LNCaP clone FGC (cell line): ENCODE measurements at regions not wholly inside any gene's neighbourhood (a gene's known extent, or its start where the extent isn't known, plus 50 kb on each side); places are given as distances from the start of the nearest gene placed in this dataset.

Source experiments
- DNase-seq: peaks from one replicate; pipeline ENCODE4 v3.0.0-alpha.2; 2011; ENCODE audit warnings: low read depth
- H3K4me3 ChIP-seq: 2 replicates; pipeline ENCODE4 v1.5.1; 2011; ENCODE audit warnings: mild to moderate bottlenecking, low read depth, low read length, control low read depth
- CTCF ChIP-seq: IDR thresholded peaks from 2 replicates; pipeline ENCODE4 v1.5.1; 2012; ENCODE audit warnings: mild to moderate bottlenecking; ENCODE audit not compliant: control insufficient read depth, insufficient read depth; ENCODE audit errors: extremely low read depth

GRCh38 chr1:209249280-209249670, 334.2 kb upstream of the CAMK1G start:
- TF ChIP-seq CTCF, result no peak
- DNase-seq, result no peak
- no peak overlapping the region for H3K4me3 ChIP-seq

GRCh38 chr1:209249785-209250440, 333.6 kb upstream of the CAMK1G start:
- no peak overlapping the region for H3K4me3 ChIP-seq
- no peak for TF ChIP-seq CTCF
- no peak for DNase-seq

- DNase-seq, result no peak
- TF ChIP-seq CTCF, result no peak
- no peak overlapping the region for H3K4me3 ChIP-seq
These were observed 332.5 kb upstream of the CAMK1G start for GRCh38 chr1:209250861-209251636.

- DNase-seq, result no peak
- no peak overlapping the region for H3K4me3 ChIP-seq
- no peak for TF ChIP-seq CTCF
These were observed 326.7 kb upstream of the CAMK1G start for GRCh38 chr1:209256766-209257350.

GRCh38 chr1:209257454-209257853, 326.1 kb upstream of the CAMK1G start:
- no peak for DNase-seq

GRCh38 chr1:209260136-209260535, 323.4 kb upstream of the CAMK1G start:
- H3K4me3 ChIP-seq, result no peak overlapping the region
- no peak for TF ChIP-seq CTCF
- DNase-seq, result no peak

More at GRCh38 chr1:209257454-209257853, 326.1 kb upstream of the CAMK1G start:
- TF ChIP-seq CTCF, result no peak
- H3K4me3 ChIP-seq, result no peak overlapping the region
